Prostate gland (tissue), 2 donors: ENCODE measurements at regions not wholly inside any gene's neighbourhood (a gene's known extent, or its start where the extent isn't known, plus 50 kb on each side); places are given as distances from the start of the nearest gene placed in this dataset.

Source experiments
- POLR2A ChIP-seq: fragments of 450-650 bp; IDR thresholded peaks from one replicate; pipeline ENCODE4 v1.6.1; 2016; ENCODE audit warnings: antibody characterized with exemption, mild to moderate bottlenecking
- POLR2AphosphoS5 ChIP-seq: sonication (generic); formaldehyde crosslinking; IDR thresholded peaks from one replicate; pipeline ENCODE4 v1.6.1; 2017; ENCODE audit warnings: antibody characterized with exemption
- TF ChIP-seq, protein P1 (sequence below), 4 experiments: fragments of 200-600 bp in 2 of 4; fragments of 450-650 bp in 2 of 4; sonication (generic) in 2 of 4; IDR thresholded peaks; 1 replicate in 3 of 4; 2 replicates in 1 of 4; pipeline ENCODE4 v1.5.1; 2016 to 2019; ENCODE audit warnings: antibody characterized with exemption in 4 of 4, mild to moderate bottlenecking in 2 of 4, moderate library complexity in 2 of 4

DNA sequence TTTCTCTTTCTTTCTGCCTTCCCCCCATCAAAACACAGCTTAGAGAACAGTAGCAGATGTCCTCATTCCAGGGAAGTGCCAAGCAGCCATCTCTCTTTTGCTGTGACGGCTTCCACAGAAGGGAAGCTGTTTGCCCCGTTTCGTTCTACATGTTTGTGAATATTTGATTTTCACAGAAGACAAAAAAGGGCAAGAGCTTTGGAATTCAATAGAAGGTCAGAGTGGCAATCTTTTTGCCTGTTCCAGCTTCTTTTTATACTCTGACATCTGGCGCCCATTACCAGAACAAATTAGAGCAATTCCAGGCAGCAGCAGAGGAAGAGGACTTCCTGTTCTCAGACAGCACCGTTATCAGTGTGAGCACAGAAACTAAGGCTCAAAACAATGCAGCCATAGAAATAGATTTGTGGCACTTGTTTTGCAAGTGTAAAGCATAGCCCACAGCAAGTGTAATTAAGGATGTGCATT, 79.0 kb upstream of the CDH19 start:
- TF ChIP-seq, protein P1, sequence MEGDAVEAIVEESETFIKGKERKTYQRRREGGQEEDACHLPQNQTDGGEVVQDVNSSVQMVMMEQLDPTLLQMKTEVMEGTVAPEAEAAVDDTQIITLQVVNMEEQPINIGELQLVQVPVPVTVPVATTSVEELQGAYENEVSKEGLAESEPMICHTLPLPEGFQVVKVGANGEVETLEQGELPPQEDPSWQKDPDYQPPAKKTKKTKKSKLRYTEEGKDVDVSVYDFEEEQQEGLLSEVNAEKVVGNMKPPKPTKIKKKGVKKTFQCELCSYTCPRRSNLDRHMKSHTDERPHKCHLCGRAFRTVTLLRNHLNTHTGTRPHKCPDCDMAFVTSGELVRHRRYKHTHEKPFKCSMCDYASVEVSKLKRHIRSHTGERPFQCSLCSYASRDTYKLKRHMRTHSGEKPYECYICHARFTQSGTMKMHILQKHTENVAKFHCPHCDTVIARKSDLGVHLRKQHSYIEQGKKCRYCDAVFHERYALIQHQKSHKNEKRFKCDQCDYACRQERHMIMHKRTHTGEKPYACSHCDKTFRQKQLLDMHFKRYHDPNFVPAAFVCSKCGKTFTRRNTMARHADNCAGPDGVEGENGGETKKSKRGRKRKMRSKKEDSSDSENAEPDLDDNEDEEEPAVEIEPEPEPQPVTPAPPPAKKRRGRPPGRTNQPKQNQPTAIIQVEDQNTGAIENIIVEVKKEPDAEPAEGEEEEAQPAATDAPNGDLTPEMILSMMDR (IDR thresholded peaks at IDR 0.05) = no peak
- no peak for TF ChIP-seq POLR2AphosphoS5
- no peak for TF ChIP-seq POLR2A
